SK-N-MC (cell line): ENCODE measurements at regions not wholly inside any gene's neighbourhood (a gene's known extent, or its start where the extent isn't known, plus 50 kb on each side); places are given as distances from the start of the nearest gene placed in this dataset.

ENCODE experiments used
- DNase-seq: peaks from one replicate; pipeline ENCODE4 v3.0.0-alpha.2; 2011; ENCODE audit warnings: low read depth, low spot score
- H3K27ac ChIP-seq: fragments of 200-600 bp; sonication (generic); 2 replicates; pipeline ENCODE4 v1.5.1; 2016; ENCODE audit warnings: mixed run types
- H3K36me3 ChIP-seq: fragments of 200-600 bp; sonication (generic); 2 replicates; pipeline ENCODE4 v1.6.1; 2017; ENCODE audit warnings: antibody characterized with exemption, low read length, mixed read lengths; ENCODE audit not compliant: insufficient read depth
- H3K4me3 ChIP-seq: fragments of 200-600 bp; sonication (generic); 2 replicates; pipeline ENCODE4 v1.5.1; 2016
- H3K9ac ChIP-seq: fragments of 200-600 bp; sonication (generic); 2 replicates; pipeline ENCODE4 v1.8.0; 2017; ENCODE audit warnings: mixed run types, mixed read lengths; ENCODE audit not compliant: insufficient read length
- H3K9me3 ChIP-seq: fragments of 200-600 bp; sonication (generic); 2 replicates; pipeline ENCODE4 v1.6.1; 2017; ENCODE audit warnings: low read depth, mild to moderate bottlenecking, antibody characterized with exemption, low read length, moderate library complexity, mixed read lengths
- EZH2 ChIP-seq: fragments of 200-600 bp; sonication (generic); IDR thresholded peaks from one replicate; pipeline ENCODE4 v1.6.1; 2017; ENCODE audit warnings: antibody characterized with exemption
- FOXP2 ChIP-seq: optimal IDR thresholded peaks from 2 replicates; pipeline ENCODE3; 2011; ENCODE audit warnings: mild to moderate bottlenecking, moderate library complexity; ENCODE audit not compliant: insufficient read depth; ENCODE audit errors: extremely low read length, control extremely low read depth
- POLR2AphosphoS5 ChIP-seq: IDR thresholded peaks from 2 replicates; pipeline ENCODE4 v1.6.1; 2012; ENCODE audit warnings: mild to moderate bottlenecking, low read depth, low read length, borderline replicate concordance

- no peak for DNase-seq
- TF ChIP-seq FOXP2 (no peak), POLR2AphosphoS5 (no peak), EZH2 (no peak)
- no peaks in the 10 kb centered on the region for H3K36me3 ChIP-seq
- H3K9me3 ChIP-seq = no peaks in the 10 kb centered on the region
- no peak overlapping the region for H3K27ac ChIP-seq
- no peak overlapping the region for H3K9ac ChIP-seq
- no peak overlapping the region for H3K4me3 ChIP-seq
Observed at GRCh38 chr3:181530584-181530983, 181.1 kb upstream of the SOX2 start.

GRCh38 chr3:181521831-181522230 is 189.9 kb upstream of the SOX2 start:
- no peak for DNase-seq
- Histone ChIP-seq H3K27ac (no peak overlapping the region), H3K9me3 (no peaks in the 10 kb centered on the region), H3K4me3 (no peak overlapping the region), H3K36me3 (no peaks in the 10 kb centered on the region), H3K9ac (no peak overlapping the region)
- TF ChIP-seq FOXP2 (no peak), EZH2 (no peak), POLR2AphosphoS5 (no peak)

GRCh38 chr3:181518222-181518621 is 193.5 kb upstream of the SOX2 start:
- Histone ChIP-seq H3K4me3 (no peak overlapping the region), H3K36me3 (no peaks in the 10 kb centered on the region), H3K9ac (no peak overlapping the region), H3K27ac (no peak overlapping the region), H3K9me3 (no peaks in the 10 kb centered on the region)
- DNase-seq = no peak
- TF ChIP-seq POLR2AphosphoS5 (no peak), EZH2 (no peak), FOXP2 (no peak)

GRCh38 chr3:181512787-181513186 is 198.9 kb upstream of the SOX2 start:
- no peak overlapping the region for H3K9ac ChIP-seq
- no peak overlapping the region for H3K27ac ChIP-seq
- no peaks in the 10 kb centered on the region for H3K36me3 ChIP-seq
- H3K9me3 ChIP-seq = no peaks in the 10 kb centered on the region
- no peak for DNase-seq
- TF ChIP-seq POLR2AphosphoS5 (no peak), EZH2 (no peak), FOXP2 (no peak)
- no peak overlapping the region for H3K4me3 ChIP-seq

GRCh38 chr3:181510500-181510899 is 201.2 kb upstream of the SOX2 start:
- no peaks in the 10 kb centered on the region for H3K9me3 ChIP-seq
- H3K27ac ChIP-seq = no peak overlapping the region
- H3K9ac ChIP-seq = no peak overlapping the region
- no peak for TF ChIP-seq POLR2AphosphoS5
- no peak for DNase-seq
- no peak overlapping the region for H3K4me3 ChIP-seq
- no peaks in the 10 kb centered on the region for H3K36me3 ChIP-seq

GRCh38 chr3:181497358-181497757 is 214.4 kb upstream of the SOX2 start:
- H3K9ac ChIP-seq = no peak overlapping the region
- no peak overlapping the region for H3K27ac ChIP-seq
- no peaks in the 10 kb centered on the region for H3K36me3 ChIP-seq
- no peak overlapping the region for H3K4me3 ChIP-seq
- no peak for DNase-seq
- no peaks in the 10 kb centered on the region for H3K9me3 ChIP-seq
- no peak for TF ChIP-seq POLR2AphosphoS5
- TF ChIP-seq FOXP2 = no peak
- TF ChIP-seq EZH2 = no peak

GRCh38 chr3:181493423-181493822 is 218.3 kb upstream of the SOX2 start:
- Histone ChIP-seq H3K9ac (no peak overlapping the region), H3K4me3 (no peak overlapping the region), H3K27ac (no peak overlapping the region), H3K9me3 (no peaks in the 10 kb centered on the region), H3K36me3 (no peaks in the 10 kb centered on the region)
- no peak for DNase-seq
- TF ChIP-seq EZH2 (no peak), POLR2AphosphoS5 (no peak)

GRCh38 chr3:181488536-181488935 is 223.2 kb upstream of the SOX2 start:
- no peak overlapping the region for H3K9ac ChIP-seq
- H3K9me3 ChIP-seq = no peaks in the 10 kb centered on the region
- H3K27ac ChIP-seq = no peak overlapping the region
- H3K4me3 ChIP-seq = no peak overlapping the region
- no peak for DNase-seq
- TF ChIP-seq EZH2 = no peak
- no peak for TF ChIP-seq FOXP2
- no peak for TF ChIP-seq POLR2AphosphoS5
- H3K36me3 ChIP-seq = no peaks in the 10 kb centered on the region

GRCh38 chr3:181487236-181487978 is 224.3 kb upstream of the SOX2 start:
- no peaks in the 10 kb centered on the region for H3K36me3 ChIP-seq
- H3K27ac ChIP-seq = no peak overlapping the region
- TF ChIP-seq FOXP2 (no peak), POLR2AphosphoS5 (no peak), EZH2 (no peak)
- no peak overlapping the region for H3K9ac ChIP-seq
- no peak for DNase-seq
- H3K9me3 ChIP-seq = no peaks in the 10 kb centered on the region
- no peak overlapping the region for H3K4me3 ChIP-seq
